Prostate gland (tissue), 2 donors: ENCODE measurements at regions not wholly inside any gene's neighbourhood (a gene's known extent, or its start where the extent isn't known, plus 50 kb on each side); places are given as distances from the start of the nearest gene placed in this dataset.

Source experiments
- DNase-seq: peaks from one replicate; pipeline ENCODE4 v3.0.0-alpha.2; 2019; ENCODE audit warnings: low spot score
- H3K27ac ChIP-seq, 2 donors: fragments of 200-600 bp; sonication (generic); 2 replicates each; pipeline ENCODE4 v1.5.1; 2017 to 2019
- H3K27me3 ChIP-seq: fragments of 200-600 bp; sonication (generic); replicated peaks from 2 replicates; pipeline ENCODE4 v1.5.1; 2019; ENCODE audit not compliant: insufficient read depth
- H3K36me3 ChIP-seq, 2 donors: fragments of 200-600 bp; sonication (generic); 1 replicate in 1 of 2; 2 replicates in 1 of 2; pipeline versions ENCODE4 v1.5.1 to v1.8.1; 2017 to 2019
- H3K4me1 ChIP-seq: fragments of 200-600 bp; sonication (generic); replicated peaks from 2 replicates; pipeline ENCODE4 v1.5.1; 2019
- H3K4me3 ChIP-seq, 2 donors: fragments of 200-600 bp; sonication (generic); 2 replicates each; pipeline ENCODE4 v1.5.1; 2017 to 2019
- H3K9me3 ChIP-seq: fragments of 200-600 bp; sonication (generic); 2 replicates; pipeline ENCODE4 v1.5.1; 2017
- CTCF ChIP-seq, 4 experiments: fragments of 200-600 bp in 2 of 4; fragments of 450-650 bp in 2 of 4; sonication (generic) in 2 of 4; IDR thresholded peaks; 1 replicate in 3 of 4; 2 replicates in 1 of 4; pipeline ENCODE4 v1.5.1; 2016 to 2019; ENCODE audit warnings: antibody characterized with exemption in 4 of 4, mild to moderate bottlenecking in 2 of 4, moderate library complexity in 2 of 4
- POLR2A ChIP-seq: fragments of 450-650 bp; IDR thresholded peaks from one replicate; pipeline ENCODE4 v1.6.1; 2016; ENCODE audit warnings: antibody characterized with exemption, mild to moderate bottlenecking
- POLR2AphosphoS5 ChIP-seq: sonication (generic); formaldehyde crosslinking; IDR thresholded peaks from one replicate; pipeline ENCODE4 v1.6.1; 2017; ENCODE audit warnings: antibody characterized with exemption
- WGBS: methylation state at CpG from one replicate; pipeline ENCODE4 v1.1.5; 2018; 5-methylcytosine and 5-hydroxymethylcytosine counted together
- intact Hi-C: fragments of 100-400 bp; cut with DNase I; formaldehyde crosslinking; loops from one replicate; pipeline ENCODE4 v1.14.2; 2022

DNA sequence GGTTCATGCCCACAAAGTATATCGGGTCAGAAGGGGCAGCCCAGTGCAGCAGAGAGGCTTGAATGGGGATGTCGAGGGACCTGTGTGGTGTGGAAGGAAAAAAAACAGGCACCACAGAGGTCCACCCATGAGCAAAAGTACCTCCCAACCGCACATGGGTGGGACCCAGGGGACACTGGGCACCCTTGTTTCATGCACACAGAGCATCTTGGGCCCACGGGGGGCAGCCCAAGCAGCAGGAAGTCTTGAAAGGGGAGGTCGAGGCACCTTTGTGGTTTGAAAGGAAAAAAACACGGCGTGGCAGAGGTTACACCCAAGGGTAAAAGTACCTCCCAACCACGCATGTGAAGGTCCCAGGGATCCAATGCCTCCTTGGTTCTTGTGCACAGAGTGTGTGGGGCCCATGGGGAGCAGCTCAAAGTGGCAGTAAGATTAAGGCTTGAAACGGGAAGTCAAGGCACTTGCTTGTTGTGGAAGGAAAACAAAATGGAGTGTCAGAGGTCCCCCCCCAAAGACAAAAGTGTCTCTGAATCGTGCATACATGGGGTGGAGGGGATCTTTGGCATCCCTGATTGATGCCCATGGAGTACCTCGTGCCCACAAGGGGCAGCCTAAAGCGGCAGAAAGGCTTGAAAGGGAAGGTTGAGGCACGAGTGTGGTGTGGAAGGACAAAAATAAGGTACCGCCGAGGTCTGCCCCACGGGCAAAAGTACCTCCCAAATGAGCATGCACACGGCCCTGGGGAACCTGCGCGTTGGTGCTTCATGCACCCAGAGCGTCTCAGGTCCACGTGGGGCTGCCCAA lies 575.5 kb downstream of the ALG10 start:
- Histone ChIP-seq H3K9me3 (no peaks in the 10 kb centered on the region), H3K27ac (no peak overlapping the region), H3K4me1 (no peaks in the 10 kb centered on the region), H3K36me3 (no peaks in the 10 kb centered on the region), H3K4me3 (no peak overlapping the region), H3K27me3 (no peaks in the 10 kb centered on the region)
- no peak for TF ChIP-seq POLR2AphosphoS5
- no peak for TF ChIP-seq POLR2A
- TF ChIP-seq CTCF (IDR thresholded peaks at IDR 0.05), result no peak
- WGBS, result 65% methylated on average over 21 of the region's 21 CpGs
- intact Hi-C loops, result no loop called here
- no peak for DNase-seq

- intact Hi-C loops, result no loop called here
- no peaks in the 10 kb centered on the region for H3K4me1 ChIP-seq
- H3K9me3 ChIP-seq, result no peaks in the 10 kb centered on the region
- DNase-seq, result no peak
- TF ChIP-seq POLR2AphosphoS5 (no peak), POLR2A (no peak), CTCF (IDR thresholded peaks at IDR 0.05) (no peak)
- no peak overlapping the region for H3K27ac ChIP-seq
- WGBS, result 57% methylated on average over 7 of the region's 7 CpGs
- no peaks in the 10 kb centered on the region for H3K36me3 ChIP-seq
- no peak overlapping the region for H3K4me3 ChIP-seq
- H3K27me3 ChIP-seq, result no peaks in the 10 kb centered on the region
Observed at GRCh38 chr12:34598352-34598827, 576.1 kb downstream of the ALG10 start.

DNA sequence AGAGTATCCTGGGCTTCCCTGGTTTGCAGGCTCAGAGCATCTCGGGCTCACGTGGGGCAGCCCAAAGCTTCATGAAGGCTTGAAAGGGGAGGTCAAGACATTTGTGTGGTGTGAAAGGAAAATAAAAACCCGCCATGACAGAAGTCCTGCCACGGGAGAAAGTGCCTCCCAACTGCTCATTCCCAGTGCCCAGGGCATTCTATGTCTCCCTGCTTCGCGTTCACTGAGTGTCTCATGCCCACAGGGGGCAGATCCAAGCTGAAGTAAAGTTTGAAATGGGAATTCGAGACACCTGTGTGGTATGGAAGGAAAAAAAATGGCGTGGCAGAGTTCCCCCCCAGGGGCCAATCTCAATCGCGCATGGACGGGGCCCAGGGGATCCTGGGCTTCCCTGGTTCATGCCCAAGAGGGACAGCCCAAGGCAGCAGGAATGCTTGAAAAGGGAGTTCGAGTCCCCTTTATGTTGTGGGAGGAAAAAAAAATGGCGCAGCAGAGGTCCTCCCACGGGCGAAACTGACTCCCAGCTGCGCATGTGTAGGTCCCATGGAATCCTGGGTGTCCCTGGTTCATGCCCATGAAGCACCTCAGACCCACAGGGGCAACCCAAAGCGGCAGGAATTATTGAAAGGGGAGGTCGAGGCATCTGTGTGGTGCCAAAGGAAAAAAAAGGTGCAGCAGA lies 576.7 kb downstream of the ALG10 start:
- intact Hi-C loops, result no loop called here
- Histone ChIP-seq H3K27ac (no peak overlapping the region), H3K4me1 (no peaks in the 10 kb centered on the region), H3K4me3 (no peak overlapping the region), H3K9me3 (no peaks in the 10 kb centered on the region), H3K36me3 (no peaks in the 10 kb centered on the region), H3K27me3 (no peaks in the 10 kb centered on the region)
- WGBS, result 58% methylated on average over 18 of the region's 18 CpGs
- DNase-seq, result no peak
- TF ChIP-seq POLR2A (no peak), POLR2AphosphoS5 (no peak), CTCF (IDR thresholded peaks at IDR 0.05) (no peak)

DNA sequence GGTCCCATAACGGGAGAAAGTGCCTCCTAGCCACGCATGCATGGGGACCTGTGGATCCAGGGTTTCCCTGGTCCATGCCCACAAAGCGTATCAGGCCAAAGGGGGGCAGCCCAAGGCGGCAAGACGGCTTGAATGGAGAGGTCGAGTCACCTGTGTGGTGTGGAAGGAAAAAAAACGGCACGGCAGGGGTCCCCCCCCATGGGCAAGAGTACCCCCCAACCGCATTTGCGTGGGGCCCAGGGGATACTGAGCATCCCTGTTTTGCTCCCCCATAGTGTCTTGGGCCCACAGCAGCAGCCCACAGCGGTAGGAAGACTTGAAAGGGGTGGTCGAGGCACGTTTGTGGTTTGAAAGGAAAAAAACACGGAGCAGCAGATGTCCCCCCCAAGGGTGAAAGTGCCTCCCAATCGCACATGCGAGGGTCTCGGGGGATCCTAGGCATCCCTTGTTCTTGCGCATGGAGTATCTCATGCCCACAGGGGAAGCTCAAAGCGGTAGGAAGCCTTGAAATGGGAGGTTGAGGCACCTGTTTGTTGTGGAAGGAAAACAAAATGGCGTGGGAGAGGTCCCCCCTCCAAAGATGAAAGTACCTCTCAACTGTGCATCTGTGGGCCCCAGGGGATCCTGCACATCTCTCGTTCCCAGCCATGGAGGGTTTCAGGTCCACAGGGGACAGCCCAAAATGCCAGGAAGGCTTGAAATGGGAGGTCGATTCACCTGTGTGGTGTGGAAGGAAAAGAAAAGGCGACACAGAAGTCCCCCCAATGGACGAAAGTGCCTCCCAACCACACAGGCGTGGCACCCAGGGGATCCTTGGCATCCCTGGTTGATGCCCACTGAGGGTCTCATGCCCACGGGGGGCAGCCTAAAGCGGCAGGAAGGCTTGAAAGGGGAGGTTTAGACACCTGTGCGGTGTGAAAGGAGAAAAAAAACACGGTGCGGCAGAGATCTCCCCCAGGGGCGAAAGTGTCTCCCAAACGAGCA lies 577.5 kb downstream of the ALG10 start:
- H3K4me1 ChIP-seq, result no peaks in the 10 kb centered on the region
- no peak overlapping the region for H3K4me3 ChIP-seq
- no peak overlapping the region for H3K27ac ChIP-seq
- intact Hi-C loops, result no loop called here
- TF ChIP-seq POLR2A (no peak), POLR2AphosphoS5 (no peak), CTCF (IDR thresholded peaks at IDR 0.05) (no peak)
- H3K27me3 ChIP-seq, result no peaks in the 10 kb centered on the region
- no peak for DNase-seq
- H3K9me3 ChIP-seq, result no peaks in the 10 kb centered on the region
- 69% methylated on average over 32 of the region's 32 CpGs for WGBS
- no peaks in the 10 kb centered on the region for H3K36me3 ChIP-seq
